ENCODE measurements at regions not wholly inside any gene's neighbourhood (a gene's known extent, or its start where the extent isn't known, plus 50 kb on each side); places are given as distances from the start of the nearest gene placed in this dataset.

GRCh38 chr11:20311444-20311843 is 52.1 kb upstream of the HTATIP2 start:
- no peak for DNase-seq
- in situ Hi-C loops (cut with MboI; ENCODE audit: low pct_unique_long_range_greater_than_20kb, low sequenced_read_pairs): no loop called here

GRCh38 chr11:20310596-20311394 is 52.7 kb upstream of the HTATIP2 start:
- no peak for DNase-seq
- in situ Hi-C loops (cut with MboI; ENCODE audit: low pct_unique_long_range_greater_than_20kb, low sequenced_read_pairs): no loop called here

- in situ Hi-C loops (cut with MboI; ENCODE audit: low pct_unique_long_range_greater_than_20kb, low sequenced_read_pairs): no loop called here
- no peak for DNase-seq
Measured at GRCh38 chr11:20310137-20310536, 53.4 kb upstream of the HTATIP2 start.

- no peak for DNase-seq
- in situ Hi-C loops (cut with MboI; ENCODE audit: low pct_unique_long_range_greater_than_20kb, low sequenced_read_pairs): no loop called here
Measured at GRCh38 chr11:20309231-20310025, 54.1 kb upstream of the HTATIP2 start.

- in situ Hi-C loops (cut with MboI; ENCODE audit: low pct_unique_long_range_greater_than_20kb, low sequenced_read_pairs): no loop called here
- DNase-seq: no peak
Measured at GRCh38 chr11:20308601-20309000, 54.9 kb upstream of the HTATIP2 start.

GRCh38 chr11:20303391-20303965 is 60.0 kb upstream of the HTATIP2 start:
- in situ Hi-C loops (cut with MboI; ENCODE audit: low pct_unique_long_range_greater_than_20kb, low sequenced_read_pairs): no loop called here
- DNase-seq: no peak

GRCh38 chr11:20293992-20294391 is 69.5 kb upstream of the HTATIP2 start:
- in situ Hi-C loops (cut with MboI; ENCODE audit: low pct_unique_long_range_greater_than_20kb, low sequenced_read_pairs): no loop called here
- DNase-seq: no peak

GRCh38 chr11:20293531-20293930 is 70.0 kb upstream of the HTATIP2 start:
- in situ Hi-C loops (cut with MboI; ENCODE audit: low pct_unique_long_range_greater_than_20kb, low sequenced_read_pairs): no loop called here

GRCh38 chr11:20289732-20290131 is 73.8 kb upstream of the HTATIP2 start:
- DNase-seq: no peak
- in situ Hi-C loops (cut with MboI; ENCODE audit: low pct_unique_long_range_greater_than_20kb, low sequenced_read_pairs): no loop called here

More at GRCh38 chr11:20293531-20293930, 70.0 kb upstream of the HTATIP2 start:
- no peak for DNase-seq

- in situ Hi-C loops (cut with MboI; ENCODE audit: low pct_unique_long_range_greater_than_20kb, low sequenced_read_pairs): no loop called here
- DNase-seq: no peak
Measured at GRCh38 chr11:20283475-20283874, 80.0 kb upstream of the HTATIP2 start.

GRCh38 chr11:20278727-20279126 is 84.8 kb upstream of the HTATIP2 start:
- in situ Hi-C loops (cut with MboI; ENCODE audit: low pct_unique_long_range_greater_than_20kb, low sequenced_read_pairs): no loop called here
- no peak for DNase-seq

- in situ Hi-C loops (cut with MboI; ENCODE audit: low pct_unique_long_range_greater_than_20kb, low sequenced_read_pairs): no loop called here
- DNase-seq: no peak
Measured at GRCh38 chr11:20277014-20277413, 86.5 kb upstream of the HTATIP2 start.

GRCh38 chr11:20275987-20276965 is 87.2 kb upstream of the HTATIP2 start:
- in situ Hi-C loops (cut with MboI; ENCODE audit: low pct_unique_long_range_greater_than_20kb, low sequenced_read_pairs): no loop called here
- no peak for DNase-seq

- in situ Hi-C loops (cut with MboI; ENCODE audit: low pct_unique_long_range_greater_than_20kb, low sequenced_read_pairs): no loop called here
- DNase-seq: no peak
Measured at GRCh38 chr11:20274031-20274430, 89.5 kb upstream of the HTATIP2 start.

- no peak for DNase-seq
- in situ Hi-C loops (cut with MboI; ENCODE audit: low pct_unique_long_range_greater_than_20kb, low sequenced_read_pairs): no loop called here
Measured at GRCh38 chr11:20261526-20261925, 101.3 kb upstream of the DBX1 start.

- in situ Hi-C loops (cut with MboI; ENCODE audit: low pct_unique_long_range_greater_than_20kb, low sequenced_read_pairs): no loop called here
- DNase-seq: no peak
Measured at GRCh38 chr11:20260307-20260706, 100.0 kb upstream of the DBX1 start.

- in situ Hi-C loops (cut with MboI; ENCODE audit: low pct_unique_long_range_greater_than_20kb, low sequenced_read_pairs): no loop called here
Measured at GRCh38 chr11:20259506-20259905, 99.2 kb upstream of the DBX1 start.

GRCh38 chr11:20258376-20258895 is 98.2 kb upstream of the DBX1 start:
- no peak for DNase-seq
- in situ Hi-C loops (cut with MboI; ENCODE audit: low pct_unique_long_range_greater_than_20kb, low sequenced_read_pairs): no loop called here

More at GRCh38 chr11:20259506-20259905, 99.2 kb upstream of the DBX1 start:
- no peak for DNase-seq

- DNase-seq: no peak
- in situ Hi-C loops (cut with MboI; ENCODE audit: low pct_unique_long_range_greater_than_20kb, low sequenced_read_pairs): no loop called here
Measured at GRCh38 chr11:20256925-20257324, 96.7 kb upstream of the DBX1 start.
